ENCODE measurements at regions not wholly inside any gene's neighbourhood (a gene's known extent, or its start where the extent isn't known, plus 50 kb on each side); places are given as distances from the start of the nearest gene placed in this dataset.

DNA sequence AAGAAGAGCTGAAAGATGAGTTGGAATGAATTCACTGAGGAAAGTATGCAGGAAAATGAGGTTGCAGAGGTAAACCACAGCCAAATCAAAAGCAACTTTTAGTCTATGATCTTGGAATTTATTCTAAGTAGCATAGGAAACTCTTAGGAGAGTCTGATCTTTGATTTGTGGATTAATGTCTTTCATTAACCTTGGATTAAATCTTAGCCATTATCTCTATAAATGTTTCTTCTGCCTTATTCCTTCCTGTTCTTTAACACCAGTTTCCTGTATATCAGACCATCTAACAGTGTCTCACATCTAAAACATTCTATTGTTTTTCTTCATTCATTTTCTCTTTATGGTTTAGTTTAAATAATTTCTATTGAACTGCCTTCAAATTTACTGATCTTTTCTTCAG lies 187.2 kb upstream of the ANKRD55 start:
- intact Hi-C loops (cut with DNase I; ENCODE audit: low total_unique reads): no loop called here
- DNase-seq: no peak
- TF ChIP-seq EP300 (IDR thresholded peaks at IDR 0.05) (no peak), POLR2AphosphoS5 (IDR thresholded peaks at IDR 0.05) (no peak), POLR2A (IDR thresholded peaks at IDR 0.05) (no peak)
- TF ChIP-seq, protein P1, sequence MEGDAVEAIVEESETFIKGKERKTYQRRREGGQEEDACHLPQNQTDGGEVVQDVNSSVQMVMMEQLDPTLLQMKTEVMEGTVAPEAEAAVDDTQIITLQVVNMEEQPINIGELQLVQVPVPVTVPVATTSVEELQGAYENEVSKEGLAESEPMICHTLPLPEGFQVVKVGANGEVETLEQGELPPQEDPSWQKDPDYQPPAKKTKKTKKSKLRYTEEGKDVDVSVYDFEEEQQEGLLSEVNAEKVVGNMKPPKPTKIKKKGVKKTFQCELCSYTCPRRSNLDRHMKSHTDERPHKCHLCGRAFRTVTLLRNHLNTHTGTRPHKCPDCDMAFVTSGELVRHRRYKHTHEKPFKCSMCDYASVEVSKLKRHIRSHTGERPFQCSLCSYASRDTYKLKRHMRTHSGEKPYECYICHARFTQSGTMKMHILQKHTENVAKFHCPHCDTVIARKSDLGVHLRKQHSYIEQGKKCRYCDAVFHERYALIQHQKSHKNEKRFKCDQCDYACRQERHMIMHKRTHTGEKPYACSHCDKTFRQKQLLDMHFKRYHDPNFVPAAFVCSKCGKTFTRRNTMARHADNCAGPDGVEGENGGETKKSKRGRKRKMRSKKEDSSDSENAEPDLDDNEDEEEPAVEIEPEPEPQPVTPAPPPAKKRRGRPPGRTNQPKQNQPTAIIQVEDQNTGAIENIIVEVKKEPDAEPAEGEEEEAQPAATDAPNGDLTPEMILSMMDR (IDR thresholded peaks at IDR 0.05): no peak

DNA sequence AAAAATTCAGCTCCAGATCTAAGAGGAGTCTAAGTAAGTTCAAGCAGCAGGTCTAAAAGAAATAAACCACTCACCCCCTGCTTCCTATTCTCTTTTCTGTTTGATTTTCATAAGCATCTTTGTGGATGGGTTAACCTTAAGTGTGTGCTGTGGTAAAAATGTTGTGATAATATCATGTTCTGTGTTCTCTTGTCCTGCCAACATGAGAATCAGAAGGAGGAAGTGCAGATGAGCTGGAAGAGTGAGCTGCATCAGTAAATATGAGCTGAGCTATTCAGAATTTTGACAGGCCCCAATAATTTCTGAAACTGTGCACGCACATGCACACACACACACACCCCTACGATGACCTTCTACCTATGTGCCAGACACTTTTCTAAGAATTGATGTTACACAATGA lies 186.5 kb upstream of the ANKRD55 start:
- WGBS, 5 donors: 93 to 97% (median 96%) methylated on average over 2 of the region's 2 CpGs
- Histone ChIP-seq H3K4me1 (peaks cover 11 to 46% (median 25%) of the 10 kb centered on the region in 4 donors), H3K4me3 (no peak overlapping the region), H3K27ac (no peak overlapping the region), H3K36me3 (no peaks in the 10 kb centered on the region), H3K9me3 (peaks cover 0 to 12% (median 9%) of the 10 kb centered on the region in 4 donors), H3K27me3 (no peaks in the 10 kb centered on the region)
- intact Hi-C loops (cut with DNase I; ENCODE audit: low total_unique reads): no loop called here
- DNase-seq: no peak
- TF ChIP-seq EP300 (IDR thresholded peaks at IDR 0.05) (no peak), POLR2A (IDR thresholded peaks at IDR 0.05) (no peak), POLR2AphosphoS5 (IDR thresholded peaks at IDR 0.05) (no peak)
- TF ChIP-seq, protein P1 (IDR thresholded peaks at IDR 0.05): no peak

More for the DNA sequence above, 187.2 kb upstream of the ANKRD55 start:
- H3K36me3 ChIP-seq: no peaks in the 10 kb centered on the region
- peaks cover 11 to 40% (median 19%) of the 10 kb centered on the region in 4 donors for H3K4me1 ChIP-seq
- H3K4me3 ChIP-seq: no peak overlapping the region
- H3K9me3 ChIP-seq: peaks cover 0 to 12% (median 9%) of the 10 kb centered on the region in 4 donors
- H3K27me3 ChIP-seq: no peaks in the 10 kb centered on the region
- peak overlapping the region in 1 of 5 donors; percentile 74 for H3K27ac ChIP-seq

DNA sequence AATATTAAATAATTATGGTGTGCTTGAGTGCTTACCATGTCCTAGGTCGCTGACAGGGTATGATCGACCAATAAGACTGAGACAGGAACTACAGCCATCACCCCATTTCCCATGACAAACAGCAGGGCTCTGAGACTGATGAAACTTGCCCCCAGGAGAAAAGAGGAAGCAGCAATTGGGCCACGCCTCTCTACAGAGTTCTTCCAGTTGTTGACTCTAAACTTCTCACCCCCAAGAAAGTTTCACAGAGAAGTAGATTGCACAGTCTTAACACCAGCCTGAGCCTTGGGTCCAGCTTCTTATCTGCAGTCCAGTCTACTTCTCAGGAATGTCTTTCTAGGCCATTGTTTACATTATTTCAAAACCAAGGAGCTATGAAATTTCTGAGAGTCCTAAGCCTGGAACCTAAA lies 182.2 kb upstream of the ANKRD55 start:
- no peak overlapping the region for H3K4me3 ChIP-seq
- TF ChIP-seq POLR2AphosphoS5 (IDR thresholded peaks at IDR 0.05) (peak in 2 of 3 donors; percentile 22 to 28), EP300 (IDR thresholded peaks at IDR 0.05) (no peak)
- DNase-seq: peak; percentile 52 to 74
- WGBS, 5 donors: 59 to 67% (median 62%) methylated on average over 3 of the region's 3 CpGs
- H3K9me3 ChIP-seq: peaks cover 0 to 12% (median 7%) of the 10 kb centered on the region in 4 donors
- intact Hi-C loops (cut with DNase I; ENCODE audit: low total_unique reads): no loop called here
- H3K4me1 ChIP-seq: peaks cover 0 to 43% (median 16%) of the 10 kb centered on the region in 4 donors
- H3K27me3 ChIP-seq: no peaks in the 10 kb centered on the region
- H3K36me3 ChIP-seq: no peaks in the 10 kb centered on the region
- H3K27ac ChIP-seq: peak overlapping the region in 4 of 5 donors; percentile 45 to 77 (median 67)

DNA sequence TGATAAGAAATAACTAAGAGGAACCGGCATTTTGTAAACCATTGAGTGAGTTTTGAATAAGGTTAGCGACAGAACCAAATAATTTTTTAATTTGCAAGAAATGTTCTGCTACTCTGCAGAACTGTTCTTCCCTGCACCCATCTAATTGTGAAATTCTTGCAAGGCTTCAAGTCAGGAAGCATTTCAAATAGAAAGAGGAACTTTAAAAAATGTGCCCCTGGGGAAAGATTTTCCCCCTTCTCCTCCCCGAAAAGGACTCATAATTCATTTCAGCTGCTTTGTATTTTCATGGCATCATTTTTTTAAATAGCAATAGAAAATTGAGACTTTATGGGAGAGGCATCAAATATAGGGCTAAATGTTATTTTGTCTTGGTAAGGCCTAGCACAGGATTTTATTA lies 180.9 kb upstream of the ANKRD55 start:
- 62 to 83% (median 75%) methylated on average over 3 of the region's 3 CpGs for WGBS, 5 donors

DNA sequence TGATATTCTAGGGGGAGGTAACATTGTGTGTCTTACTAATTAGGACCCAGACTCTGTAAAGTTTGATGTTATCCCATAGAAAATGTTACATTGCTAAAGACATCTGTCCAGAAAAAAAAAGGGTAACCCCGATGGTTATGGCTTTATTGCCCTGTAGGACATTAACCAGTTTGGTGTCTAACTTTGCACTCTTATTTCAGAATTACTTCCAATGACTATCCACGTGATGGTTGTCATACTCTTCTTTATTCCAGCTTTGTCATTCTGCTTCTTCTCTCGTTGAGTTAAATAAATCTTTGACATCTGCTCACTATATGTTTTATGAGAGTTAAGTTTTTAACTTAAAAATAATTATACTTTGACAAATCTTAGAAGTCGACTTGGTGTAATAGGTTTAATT lies 180.4 kb upstream of the ANKRD55 start:
- H3K27ac ChIP-seq: peak overlapping the region in 2 of 5 donors; percentile 31 to 54
- no peaks in the 10 kb centered on the region for H3K36me3 ChIP-seq
- 67 to 84% (median 78%) methylated on average over 4 of the region's 4 CpGs for WGBS, 5 donors
- peaks cover 8 to 60% (median 23%) of the 10 kb centered on the region in 4 donors for H3K4me1 ChIP-seq
- TF ChIP-seq POLR2AphosphoS5 (IDR thresholded peaks at IDR 0.05): no peak
- TF ChIP-seq EP300 (IDR thresholded peaks at IDR 0.05): no peak
- TF ChIP-seq, protein P1 (IDR thresholded peaks at IDR 0.05): no peak
- DNase-seq: no peak
- no peak overlapping the region for H3K4me3 ChIP-seq
- intact Hi-C loops (cut with DNase I; ENCODE audit: low total_unique reads): no loop called here
- H3K27me3 ChIP-seq: no peaks in the 10 kb centered on the region
- no peaks in the 10 kb centered on the region for H3K9me3 ChIP-seq

More for the DNA sequence above, 180.9 kb upstream of the ANKRD55 start:
- no peaks in the 10 kb centered on the region for H3K36me3 ChIP-seq
- H3K4me1 ChIP-seq: peaks cover 2 to 55% (median 20%) of the 10 kb centered on the region in 4 donors
- intact Hi-C loops (cut with DNase I; ENCODE audit: low total_unique reads): no loop called here
- H3K27me3 ChIP-seq: no peaks in the 10 kb centered on the region
- no peak for DNase-seq
- peak overlapping the region in 4 of 5 donors; percentile 45 to 77 (median 67) for H3K27ac ChIP-seq
- no peak for TF ChIP-seq POLR2A (IDR thresholded peaks at IDR 0.05)
- no peak for TF ChIP-seq EP300 (IDR thresholded peaks at IDR 0.05)
- TF ChIP-seq, protein P1 (IDR thresholded peaks at IDR 0.05): no peak
- TF ChIP-seq POLR2AphosphoS5 (IDR thresholded peaks at IDR 0.05): no peak
- no peak overlapping the region for H3K4me3 ChIP-seq
- peaks cover 0 to 3% (median 0%) of the 10 kb centered on the region in 4 donors for H3K9me3 ChIP-seq

Data from stomach (tissue), 8 donors.